GM12864 (cell line): ENCODE measurements at regions not wholly inside any gene's neighbourhood (a gene's known extent, or its start where the extent isn't known, plus 50 kb on each side); places are given as distances from the start of the nearest gene placed in this dataset.

Experiments used
- DNase-seq: peaks from one replicate; pipeline ENCODE4 v3.0.0-alpha.2; 2011; ENCODE audit warnings: low read depth
- H3K4me3 ChIP-seq: 2 replicates; pipeline ENCODE4 v1.5.1; 2011; ENCODE audit warnings: mild to moderate bottlenecking, low read depth, low read length, control low read depth
- CTCF ChIP-seq: IDR thresholded peaks from 2 replicates; pipeline ENCODE4 v1.5.1; 2011; ENCODE audit warnings: low read depth, mild to moderate bottlenecking, moderate library complexity, low read length, control low read depth, inconsistent platforms; ENCODE audit errors: missing control alignments

DNA sequence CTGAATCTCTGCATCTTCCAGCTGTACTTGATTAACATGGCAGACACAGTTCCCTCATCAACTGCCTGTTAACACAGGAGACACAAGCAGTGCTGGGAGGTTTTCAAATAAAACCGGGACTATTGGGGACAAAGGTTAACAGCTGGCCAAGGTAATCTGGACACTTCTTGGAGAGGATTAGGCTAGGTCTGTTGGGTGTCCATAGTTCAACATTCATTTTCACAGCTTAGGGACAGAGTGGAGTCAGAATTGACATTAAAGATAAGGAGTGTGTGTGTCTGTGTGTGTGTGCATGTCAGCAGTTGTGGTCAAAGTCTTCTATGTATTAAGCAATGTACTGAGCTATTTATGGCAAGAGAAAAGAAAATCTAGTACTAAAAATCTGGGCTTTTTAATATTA, 216.2 kb downstream of the MED10 start:
- no peak for TF ChIP-seq CTCF
- H3K4me3 ChIP-seq = no peak overlapping the region
- no peak for DNase-seq

DNA sequence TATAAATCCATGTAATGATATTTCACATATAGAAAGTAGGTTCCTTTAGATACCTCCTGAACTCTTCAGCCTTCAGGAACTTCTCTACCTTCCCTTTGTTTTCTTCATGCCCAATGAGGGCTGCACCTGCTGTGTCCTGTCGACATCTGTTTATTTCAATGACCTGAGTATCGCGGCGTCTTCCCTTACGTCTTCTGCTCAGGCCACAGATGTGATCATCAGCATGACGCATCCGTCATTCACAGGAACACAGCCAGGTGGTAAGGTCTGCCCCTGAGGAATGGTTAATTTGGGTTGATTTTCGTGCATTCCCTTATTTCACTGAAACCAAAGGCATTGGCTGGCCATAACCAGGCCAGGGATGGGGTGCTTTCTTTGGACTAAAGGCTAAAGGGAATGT, 217.1 kb downstream of the MED10 start:
- H3K4me3 ChIP-seq = no peak overlapping the region
- no peak for TF ChIP-seq CTCF
- DNase-seq = no peak

DNA sequence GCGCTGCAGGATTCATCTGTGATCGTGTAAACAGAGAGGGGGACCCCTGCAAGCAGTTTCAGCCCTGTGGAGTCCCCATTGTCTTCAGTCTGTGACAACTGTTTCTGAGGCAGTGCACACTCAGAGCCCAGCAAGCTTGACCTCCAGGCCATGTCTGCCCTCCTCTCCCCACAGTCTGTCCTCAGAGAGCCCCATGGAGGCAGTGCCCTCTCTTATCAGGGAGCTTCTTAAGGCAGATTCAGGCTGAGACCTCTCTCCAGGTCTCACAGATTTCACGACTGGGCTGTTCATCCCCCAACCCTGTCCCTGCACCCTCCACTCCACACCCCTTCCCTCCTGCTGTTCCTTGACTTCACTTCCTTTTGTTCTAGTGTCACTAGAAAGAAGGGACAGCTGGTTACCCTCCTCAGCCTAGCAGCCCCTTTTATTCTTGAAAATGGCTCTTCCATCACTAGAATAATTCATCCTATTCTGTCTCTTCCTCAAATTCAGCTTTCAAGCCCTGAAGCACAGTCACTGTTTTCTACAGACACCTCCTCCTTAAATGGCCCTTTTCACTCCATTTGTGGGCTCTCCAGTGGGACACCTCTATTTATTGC, 218.4 kb downstream of the MED10 start:
- no peak for DNase-seq
- H3K4me3 ChIP-seq = no peak overlapping the region
- no peak for TF ChIP-seq CTCF

GRCh38 chr5:6158974-6159831, 219.1 kb downstream of the MED10 start:
- H3K4me3 ChIP-seq = no peak overlapping the region
- TF ChIP-seq CTCF = no peak
- DNase-seq = no peak

DNA sequence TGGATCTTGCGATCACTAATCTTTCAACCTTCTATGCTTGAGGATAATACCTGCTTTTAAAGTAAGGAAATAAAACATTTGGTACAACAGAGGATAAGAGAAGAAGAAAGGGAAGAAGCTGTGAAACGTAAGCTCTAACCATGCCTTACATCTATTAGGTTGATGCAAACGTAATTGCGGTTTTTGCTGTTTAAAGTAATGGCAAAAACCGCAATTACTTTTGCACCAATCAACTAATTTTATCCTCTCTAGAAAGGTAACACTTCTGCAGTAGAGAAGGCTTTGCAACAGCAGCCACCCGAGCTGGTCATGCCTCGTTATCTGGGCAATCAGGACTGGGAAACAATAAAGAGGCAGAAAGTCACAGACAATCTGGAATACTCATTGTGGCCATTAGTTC, 224.1 kb downstream of the MED10 start:
- H3K4me3 ChIP-seq = no peak overlapping the region
- TF ChIP-seq CTCF = no peak
- no peak for DNase-seq

GRCh38 chr5:6146271-6146670, 232.1 kb downstream of the MED10 start:
- DNase-seq = no peak
- no peak for TF ChIP-seq CTCF
- H3K4me3 ChIP-seq = no peak overlapping the region
